ENCODE measurements at regions not wholly inside any gene's neighbourhood (a gene's known extent, or its start where the extent isn't known, plus 50 kb on each side); places are given as distances from the start of the nearest gene placed in this dataset.
A peak's percentile ranks its signal among the peaks of the same experiment; 100 is the strongest.

- Histone ChIP-seq H3K9me3 (ENCODE audit: low read length) (peaks cover 3% of the 10 kb centered on the region; the same call in 1 of the 2 replicates), H3K27me3 (ENCODE audit: insufficient read depth, low read length) (no peaks in the 10 kb centered on the region), H3F3A (ENCODE audit: insufficient read depth, low read length) (no peaks in the 10 kb centered on the region), H3K9ac (ENCODE audit: low read length) (peak overlapping the region; percentile 51; the same call in 1 of the 2 replicates), H3K79me2 (ENCODE audit: insufficient read depth, low read length) (no peaks in the 10 kb centered on the region), H3K36me3 (ENCODE audit: insufficient read depth, low read length) (no peaks in the 10 kb centered on the region), H2AFZ (ENCODE audit: low read length) (no peak overlapping the region), H4K20me1 (ENCODE audit: insufficient read depth, low read length) (no peaks in the 10 kb centered on the region), H3K4me1 (ENCODE audit: insufficient read depth, low read length, severe bottlenecking) (peaks cover 31% of the 10 kb centered on the region), H3K9me2 (ENCODE audit: low read depth, low read length) (no peaks in the 10 kb centered on the region), H3K4me3 (ENCODE audit: low read depth, low read length, poor library complexity, severe bottlenecking) (peak overlapping the region; percentile 36), H3K27ac (ENCODE audit: low read depth, low read length, poor library complexity, severe bottlenecking) (peak overlapping the region; percentile 94), H3K4me2 (ENCODE audit: low read length) (peak overlapping the region; percentile 55)
- TF ChIP-seq, protein P1, sequence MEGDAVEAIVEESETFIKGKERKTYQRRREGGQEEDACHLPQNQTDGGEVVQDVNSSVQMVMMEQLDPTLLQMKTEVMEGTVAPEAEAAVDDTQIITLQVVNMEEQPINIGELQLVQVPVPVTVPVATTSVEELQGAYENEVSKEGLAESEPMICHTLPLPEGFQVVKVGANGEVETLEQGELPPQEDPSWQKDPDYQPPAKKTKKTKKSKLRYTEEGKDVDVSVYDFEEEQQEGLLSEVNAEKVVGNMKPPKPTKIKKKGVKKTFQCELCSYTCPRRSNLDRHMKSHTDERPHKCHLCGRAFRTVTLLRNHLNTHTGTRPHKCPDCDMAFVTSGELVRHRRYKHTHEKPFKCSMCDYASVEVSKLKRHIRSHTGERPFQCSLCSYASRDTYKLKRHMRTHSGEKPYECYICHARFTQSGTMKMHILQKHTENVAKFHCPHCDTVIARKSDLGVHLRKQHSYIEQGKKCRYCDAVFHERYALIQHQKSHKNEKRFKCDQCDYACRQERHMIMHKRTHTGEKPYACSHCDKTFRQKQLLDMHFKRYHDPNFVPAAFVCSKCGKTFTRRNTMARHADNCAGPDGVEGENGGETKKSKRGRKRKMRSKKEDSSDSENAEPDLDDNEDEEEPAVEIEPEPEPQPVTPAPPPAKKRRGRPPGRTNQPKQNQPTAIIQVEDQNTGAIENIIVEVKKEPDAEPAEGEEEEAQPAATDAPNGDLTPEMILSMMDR (IDR thresholded peaks at IDR 0.05; ENCODE audit: low read length), result no peak
- no peak for TF ChIP-seq EZH2 (IDR thresholded peaks at IDR 0.05; ENCODE audit: borderline replicate concordance, low read length)
Measured at GRCh38 chr9:119736491-119737454, 367.5 kb upstream of the BRINP1 start.

GRCh38 chr9:119727988-119728387, 358.8 kb upstream of the BRINP1 start:
- no peak overlapping the region for H3K4me3 ChIP-seq (ENCODE audit: low read depth, low read length, poor library complexity, severe bottlenecking)

DNA sequence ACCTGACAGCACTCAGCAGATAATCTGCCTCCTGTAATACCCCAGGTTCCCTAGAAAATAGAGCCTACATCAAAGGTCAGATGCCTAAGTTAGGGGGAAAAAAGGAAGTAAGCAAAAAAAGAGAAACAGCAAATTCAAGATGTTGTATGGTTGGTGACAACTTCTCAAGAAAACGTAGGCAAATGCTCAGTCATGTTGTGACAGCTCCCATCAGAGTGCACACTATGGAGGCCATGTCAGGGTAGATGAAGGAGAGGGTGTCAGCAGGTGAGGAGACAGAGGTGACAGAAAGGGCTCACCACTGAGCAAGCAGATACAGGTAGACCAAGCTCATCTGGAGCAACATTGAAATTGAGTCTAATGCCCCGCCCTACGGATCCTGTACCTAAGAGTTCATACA, 356.8 kb upstream of the BRINP1 start:
- H2AFZ ChIP-seq (ENCODE audit: low read length), result no peak overlapping the region
- no peaks in the 10 kb centered on the region for H3K27me3 ChIP-seq (ENCODE audit: insufficient read depth, low read length)
- H4K20me1 ChIP-seq (ENCODE audit: insufficient read depth, low read length), result no peaks in the 10 kb centered on the region
- no peak overlapping the region for H3K27ac ChIP-seq (ENCODE audit: low read depth, low read length, poor library complexity, severe bottlenecking)
- no peak overlapping the region for H3K4me2 ChIP-seq (ENCODE audit: low read length)
- H3K79me2 ChIP-seq (ENCODE audit: insufficient read depth, low read length), result no peaks in the 10 kb centered on the region
- H3K9ac ChIP-seq (ENCODE audit: low read length), result no peak overlapping the region
- H3K9me2 ChIP-seq (ENCODE audit: low read depth, low read length), result no peaks in the 10 kb centered on the region
- H3K36me3 ChIP-seq (ENCODE audit: insufficient read depth, low read length), result no peaks in the 10 kb centered on the region
- no peak overlapping the region for H3K4me3 ChIP-seq (ENCODE audit: low read depth, low read length, poor library complexity, severe bottlenecking)
- TF ChIP-seq EZH2 (IDR thresholded peaks at IDR 0.05; ENCODE audit: borderline replicate concordance, low read length), result no peak
- TF ChIP-seq, protein P1 (IDR thresholded peaks at IDR 0.05; ENCODE audit: low read length), result no peak
- no peaks in the 10 kb centered on the region for H3K9me3 ChIP-seq (ENCODE audit: low read length)
- no peaks in the 10 kb centered on the region for H3K4me1 ChIP-seq (ENCODE audit: insufficient read depth, low read length, severe bottlenecking)
- no peaks in the 10 kb centered on the region for H3F3A ChIP-seq (ENCODE audit: insufficient read depth, low read length)

More at GRCh38 chr9:119727988-119728387, 358.8 kb upstream of the BRINP1 start:
- H2AFZ ChIP-seq (ENCODE audit: low read length), result no peak overlapping the region
- no peaks in the 10 kb centered on the region for H3K36me3 ChIP-seq (ENCODE audit: insufficient read depth, low read length)
- H3K9ac ChIP-seq (ENCODE audit: low read length), result no peak overlapping the region
- no peaks in the 10 kb centered on the region for H3F3A ChIP-seq (ENCODE audit: insufficient read depth, low read length)
- no peaks in the 10 kb centered on the region for H3K9me2 ChIP-seq (ENCODE audit: low read depth, low read length)
- H3K4me2 ChIP-seq (ENCODE audit: low read length), result no peak overlapping the region
- H3K79me2 ChIP-seq (ENCODE audit: insufficient read depth, low read length), result no peaks in the 10 kb centered on the region
- H3K4me1 ChIP-seq (ENCODE audit: insufficient read depth, low read length, severe bottlenecking), result no peaks in the 10 kb centered on the region
- H3K27me3 ChIP-seq (ENCODE audit: insufficient read depth, low read length), result no peaks in the 10 kb centered on the region
- no peaks in the 10 kb centered on the region for H3K9me3 ChIP-seq (ENCODE audit: low read length)
- no peak for TF ChIP-seq EZH2 (IDR thresholded peaks at IDR 0.05; ENCODE audit: borderline replicate concordance, low read length)
- TF ChIP-seq, protein P1 (IDR thresholded peaks at IDR 0.05; ENCODE audit: low read length), result no peak
- no peaks in the 10 kb centered on the region for H4K20me1 ChIP-seq (ENCODE audit: insufficient read depth, low read length)
- no peak overlapping the region for H3K27ac ChIP-seq (ENCODE audit: low read depth, low read length, poor library complexity, severe bottlenecking)

All from OCI-LY1 (cell line).